PFSK-1 (cell line): ENCODE measurements at regions not wholly inside any gene's neighbourhood (a gene's known extent, or its start where the extent isn't known, plus 50 kb on each side); places are given as distances from the start of the nearest gene placed in this dataset.

Experiments used
- FOXP2 ChIP-seq: optimal IDR thresholded peaks from 2 replicates; pipeline ENCODE3; 2011; ENCODE audit warnings: borderline replicate concordance, control low read depth, inconsistent platforms; ENCODE audit not compliant: insufficient read depth; ENCODE audit errors: extremely low read length, extremely low read depth
- POLR2AphosphoS5 ChIP-seq: IDR thresholded peaks from 2 replicates; pipeline ENCODE4 v1.6.1; 2012; ENCODE audit warnings: low read depth, mild to moderate bottlenecking, control low read depth, low read length, moderate library complexity
- SIN3A ChIP-seq: IDR thresholded peaks from 2 replicates; pipeline ENCODE4 v1.6.1; 2012; ENCODE audit warnings: mild to moderate bottlenecking, low read length, moderate library complexity, borderline replicate concordance; ENCODE audit not compliant: insufficient read depth
- TAF1 ChIP-seq: IDR thresholded peaks from 2 replicates; pipeline ENCODE4 v1.6.1; 2012; ENCODE audit warnings: low read length, control low read depth, borderline replicate concordance; ENCODE audit not compliant: insufficient read depth

GRCh38 chr19:28468701-28469459, 744.1 kb downstream of the UQCRFS1 start:
- TF ChIP-seq TAF1 (no peak), FOXP2 (no peak), POLR2AphosphoS5 (no peak), SIN3A (no peak)
